HUDEP-2 (cell line): ENCODE measurements at regions not wholly inside any gene's neighbourhood (a gene's known extent, or its start where the extent isn't known, plus 50 kb on each side); places are given as distances from the start of the nearest gene placed in this dataset.

Experiments
- DNase-seq, 76 experiments: peaks; one replicate each; lab custom pipeline; 2025; ENCODE audit not compliant: unreplicated experiment in 76 of 76; lab: John Stamatoyannopoulos, UW

DNA sequence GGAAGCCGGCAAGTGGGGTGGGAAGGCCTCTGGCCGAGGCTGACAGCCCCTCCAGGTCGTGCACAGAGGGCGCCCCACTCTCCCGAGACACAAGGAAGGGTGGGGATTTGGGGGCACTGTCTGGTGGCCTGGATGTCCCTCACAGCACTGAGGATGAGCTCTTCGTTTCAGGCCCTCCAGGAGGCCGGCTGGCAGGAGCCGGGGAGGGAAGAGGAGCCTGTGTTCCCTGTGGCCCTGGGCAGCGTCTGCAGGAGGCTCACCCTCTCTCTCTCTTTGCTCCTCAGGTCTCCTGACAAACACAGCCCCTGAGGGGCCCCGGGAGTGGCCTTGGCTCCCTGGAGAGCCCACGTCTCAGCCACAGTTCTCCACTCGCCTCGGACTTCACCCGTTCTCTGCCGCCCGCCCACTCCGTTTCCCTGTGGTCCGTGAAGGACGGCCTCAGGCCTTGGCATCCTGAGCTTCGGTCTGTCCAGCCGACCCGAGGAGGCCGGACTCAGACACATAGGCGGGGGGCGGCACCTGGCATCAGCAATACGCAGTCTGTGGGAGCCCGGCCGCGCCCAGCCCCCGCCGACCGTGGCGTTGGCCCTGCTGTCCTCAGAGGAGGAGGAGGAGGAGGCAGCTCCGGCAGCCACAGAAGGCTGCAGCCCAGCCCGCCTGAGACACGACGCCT lies 1078.0 kb downstream of the BRD1 start:
- no peak for DNase-seq

DNA sequence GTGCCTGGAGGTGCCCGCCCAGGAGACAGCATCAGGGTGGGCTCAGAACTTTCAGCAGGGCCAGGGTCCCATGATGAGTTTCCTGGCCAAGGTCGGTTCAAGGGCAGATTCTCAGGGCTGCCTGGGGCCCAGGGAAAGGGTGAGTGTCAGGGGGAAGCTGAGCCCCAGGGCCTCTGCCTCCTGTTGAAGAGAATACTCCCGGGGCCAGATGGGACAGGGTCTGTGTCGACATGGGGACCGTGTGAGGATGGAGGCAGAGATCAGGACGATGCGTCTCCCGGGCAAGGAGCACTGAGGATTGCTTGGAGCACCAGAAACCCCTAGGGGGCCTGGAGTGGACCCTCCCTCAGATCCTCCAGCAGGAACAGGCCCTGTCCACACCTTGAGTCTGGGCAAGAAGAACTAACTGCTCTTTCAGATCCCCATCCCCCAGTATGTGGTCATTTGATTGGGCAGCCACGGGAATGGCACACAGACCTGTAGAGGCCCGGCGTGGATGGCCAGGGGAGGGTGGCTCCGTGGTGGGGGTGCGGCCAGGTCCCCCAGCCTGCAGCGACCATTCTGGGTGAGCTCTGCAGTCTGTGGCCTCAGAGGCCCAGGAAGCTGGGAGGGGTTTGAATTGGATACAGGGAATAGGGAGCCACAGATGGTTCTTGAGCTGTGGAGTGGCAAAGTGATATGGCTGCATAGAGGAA lies 1078.7 kb downstream of the BRD1 start:
- no peak for DNase-seq

DNA sequence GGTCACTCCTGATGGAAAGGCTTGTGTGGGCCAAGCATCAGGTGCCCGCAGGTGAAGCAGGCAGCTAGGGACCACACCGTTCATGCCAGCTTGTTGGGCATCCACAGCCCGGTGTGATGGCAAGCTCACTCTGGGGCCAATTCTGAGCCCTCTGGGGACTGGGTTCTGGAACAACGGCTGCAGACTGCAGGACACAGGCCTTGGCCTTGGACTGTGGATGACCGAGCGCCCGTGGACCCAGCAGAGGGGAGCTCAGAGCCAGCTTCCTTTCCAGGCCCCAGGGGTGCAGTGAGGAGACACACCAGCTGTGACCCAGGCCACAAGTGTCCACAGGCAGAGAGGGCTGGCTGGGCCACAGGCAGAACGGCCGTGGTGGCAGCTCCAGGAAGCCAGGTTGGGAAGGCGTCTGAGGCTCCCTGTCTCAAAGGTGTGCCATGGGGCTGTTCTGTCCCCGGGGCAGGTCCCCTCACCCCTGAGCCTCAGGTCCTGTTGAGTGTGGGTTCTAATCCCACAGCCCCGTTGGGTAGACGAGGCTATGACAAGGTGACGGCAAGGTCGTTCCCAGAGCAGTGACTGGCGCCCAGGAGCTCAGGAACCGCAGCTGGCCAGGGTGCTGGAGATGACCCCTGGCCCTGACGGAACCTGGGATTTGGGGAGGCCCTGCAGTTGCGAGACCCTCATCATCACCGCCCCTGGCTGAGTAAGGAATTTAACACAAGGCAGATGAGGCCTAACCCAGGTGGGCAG lies 1079.4 kb downstream of the BRD1 start:
- DNase-seq = no peak

DNA sequence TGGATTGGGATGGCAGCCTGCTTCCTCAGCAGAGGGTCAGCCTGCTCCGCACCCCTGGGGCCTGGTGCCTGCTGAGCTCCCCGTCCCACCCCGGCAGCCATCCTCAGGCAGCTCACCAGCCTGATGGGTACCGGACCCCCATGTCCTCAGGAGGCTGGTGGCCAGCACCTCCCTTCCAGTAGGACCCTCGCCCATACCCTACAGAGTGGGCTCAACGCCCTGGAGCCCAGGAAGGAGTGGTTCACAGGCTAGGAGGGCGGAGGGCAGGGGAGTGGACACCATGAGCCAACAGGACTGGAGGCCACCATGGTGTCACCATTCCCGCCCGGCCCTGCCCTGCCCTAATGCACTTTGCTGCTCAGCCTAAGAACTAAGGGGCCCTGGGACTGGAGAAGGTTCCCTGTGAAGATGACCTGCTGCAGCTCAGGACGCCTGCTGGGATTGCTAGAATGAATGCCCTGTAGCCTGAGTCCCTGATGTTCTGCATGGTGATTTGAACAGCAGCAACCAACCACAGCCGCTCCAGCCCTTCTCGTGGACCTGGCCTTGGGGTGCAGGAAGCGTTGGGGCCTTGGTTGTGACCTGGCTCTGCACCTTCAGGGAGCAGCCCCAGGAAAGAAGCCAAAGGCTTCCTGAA lies 1080.8 kb downstream of the BRD1 start:
- no peak for DNase-seq

DNA sequence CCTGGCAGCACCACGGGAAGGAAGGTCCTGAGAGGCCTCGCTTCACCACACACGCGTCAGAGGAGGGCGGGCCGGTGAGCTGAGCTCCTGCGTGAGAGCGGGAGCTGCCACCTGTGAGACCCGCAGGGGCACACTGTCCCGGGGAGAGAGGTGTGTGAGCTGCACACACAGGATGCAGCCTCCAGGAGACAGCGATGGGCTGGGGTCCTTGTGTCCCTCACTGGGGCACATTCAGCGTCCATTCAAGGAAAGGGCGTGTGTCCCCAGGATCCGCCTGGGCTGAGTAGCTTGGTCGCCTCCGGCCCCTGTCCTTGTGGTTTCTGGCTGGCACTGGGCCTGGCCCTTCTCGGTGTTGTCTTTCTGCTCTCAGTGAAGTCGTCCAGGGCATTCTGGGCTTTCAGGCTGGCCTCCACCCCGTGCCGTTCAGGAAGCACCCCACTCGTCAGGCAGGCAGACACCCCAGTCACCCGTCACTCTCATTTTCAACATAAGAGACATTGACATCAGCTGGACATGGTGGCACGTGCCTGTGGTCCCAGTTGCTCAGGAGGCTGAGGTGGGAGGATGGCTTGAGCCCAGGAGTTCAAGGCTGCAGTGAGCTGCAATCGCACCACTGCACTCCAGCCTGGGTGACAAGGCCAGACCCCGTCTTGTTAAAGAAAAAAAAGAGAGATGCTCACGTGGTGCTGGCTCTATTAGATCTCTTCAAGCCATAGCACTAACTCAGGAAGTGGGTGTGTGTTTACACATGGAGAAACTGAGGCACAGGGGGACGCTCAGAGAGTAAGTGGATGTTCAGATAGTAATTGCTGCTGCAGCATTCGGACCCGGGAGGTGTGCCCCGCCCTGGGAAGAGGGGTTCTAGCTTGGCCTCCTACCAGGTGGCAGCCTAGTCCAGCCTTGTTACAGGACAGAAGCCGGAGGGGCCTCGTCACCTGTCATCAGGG lies 1081.6 kb downstream of the BRD1 start:
- DNase-seq = no peak

DNA sequence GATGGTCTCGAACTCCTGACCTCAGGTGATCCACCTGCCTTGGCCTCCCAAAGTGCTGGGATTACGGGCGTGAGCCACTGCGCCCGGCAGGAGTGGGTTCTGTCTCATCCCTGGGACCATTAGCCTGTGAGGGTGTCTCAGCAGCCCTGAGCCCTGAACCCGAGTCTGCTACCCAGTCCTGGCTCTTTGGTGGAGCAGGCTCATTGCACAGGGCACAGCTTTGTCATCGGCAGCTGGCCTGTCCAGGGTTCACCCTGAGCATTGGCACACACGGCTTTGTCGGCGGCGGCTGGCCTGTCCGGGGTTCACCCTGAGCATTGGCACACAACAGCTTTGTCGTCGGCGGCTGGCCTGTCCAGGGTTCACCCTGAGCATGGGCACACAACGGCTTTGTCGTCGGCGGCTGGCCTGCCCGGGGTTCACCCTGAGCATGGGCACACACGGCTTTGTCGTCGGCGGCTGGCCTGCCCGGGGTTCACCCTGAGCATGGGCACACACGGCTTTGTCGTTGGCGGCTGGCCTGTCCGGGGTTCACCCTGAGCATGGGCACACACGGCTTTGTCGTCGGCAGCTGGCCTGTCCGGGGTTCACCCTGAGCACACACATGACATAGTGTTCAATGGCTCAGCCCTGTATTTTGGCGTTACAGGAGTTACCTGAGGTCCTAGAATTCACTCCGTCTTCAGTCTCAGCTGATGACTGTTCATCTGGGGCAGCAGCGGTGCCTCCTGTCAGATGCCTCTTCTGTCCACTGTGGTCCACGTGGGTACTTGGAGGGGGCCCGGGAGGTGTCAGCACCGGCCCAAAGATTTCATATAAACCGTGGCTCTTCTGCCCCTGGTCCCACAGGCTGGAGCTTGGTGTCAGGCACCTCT lies 1082.5 kb downstream of the BRD1 start:
- no peak for DNase-seq

DNA sequence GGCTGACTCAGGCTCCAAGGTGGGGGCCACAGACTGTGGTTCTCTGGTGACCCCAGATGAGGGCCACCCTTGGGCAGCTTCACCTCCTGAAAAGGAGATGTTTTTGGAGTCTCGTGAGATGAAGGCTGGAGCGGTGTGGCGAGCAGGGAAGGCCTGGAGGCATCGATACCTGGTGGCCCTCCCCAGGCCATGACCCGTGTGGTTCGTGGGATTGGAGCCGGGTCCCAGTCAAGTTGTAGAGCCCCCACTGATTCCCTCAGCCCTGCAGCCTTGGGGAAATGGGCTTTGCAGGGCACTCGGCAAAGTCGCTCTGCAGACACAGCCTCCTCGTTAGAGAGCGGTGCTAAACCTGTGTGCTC lies 1083.4 kb downstream of the BRD1 start:
- DNase-seq = no peak

DNA sequence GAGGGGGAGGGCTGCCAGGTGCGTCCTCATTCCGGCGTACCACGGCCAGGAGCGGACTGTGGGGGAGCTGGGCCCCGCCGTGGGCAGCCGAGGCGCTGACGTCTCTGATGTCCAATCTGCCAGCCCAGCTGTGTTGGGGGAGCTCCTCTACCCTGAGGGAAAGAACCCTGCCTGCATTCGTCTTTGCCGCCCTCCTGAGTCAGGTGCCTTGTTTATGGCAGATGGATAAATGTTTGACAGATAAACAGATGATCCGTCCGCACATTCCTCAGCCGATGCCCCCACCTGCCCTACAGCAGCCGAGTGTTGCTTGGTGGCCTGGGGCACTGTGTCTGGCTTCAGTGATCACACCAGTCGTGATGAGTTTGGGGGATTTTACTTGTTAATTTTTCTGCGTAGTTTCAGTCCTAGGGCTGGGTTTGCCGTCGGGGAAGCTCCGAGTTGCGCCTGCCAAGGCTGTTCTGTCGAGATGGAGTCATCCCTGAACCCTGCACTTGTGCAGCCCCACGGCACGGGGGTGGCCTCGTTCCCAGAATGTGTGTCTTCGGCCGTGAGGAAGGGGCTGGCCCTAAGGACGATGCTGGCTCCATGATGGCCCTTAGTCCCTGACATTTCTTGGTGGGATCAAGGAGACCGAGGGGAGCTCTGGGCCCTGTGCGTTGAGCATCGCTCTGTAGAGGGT lies 1083.9 kb downstream of the BRD1 start:
- no peak for DNase-seq

DNA sequence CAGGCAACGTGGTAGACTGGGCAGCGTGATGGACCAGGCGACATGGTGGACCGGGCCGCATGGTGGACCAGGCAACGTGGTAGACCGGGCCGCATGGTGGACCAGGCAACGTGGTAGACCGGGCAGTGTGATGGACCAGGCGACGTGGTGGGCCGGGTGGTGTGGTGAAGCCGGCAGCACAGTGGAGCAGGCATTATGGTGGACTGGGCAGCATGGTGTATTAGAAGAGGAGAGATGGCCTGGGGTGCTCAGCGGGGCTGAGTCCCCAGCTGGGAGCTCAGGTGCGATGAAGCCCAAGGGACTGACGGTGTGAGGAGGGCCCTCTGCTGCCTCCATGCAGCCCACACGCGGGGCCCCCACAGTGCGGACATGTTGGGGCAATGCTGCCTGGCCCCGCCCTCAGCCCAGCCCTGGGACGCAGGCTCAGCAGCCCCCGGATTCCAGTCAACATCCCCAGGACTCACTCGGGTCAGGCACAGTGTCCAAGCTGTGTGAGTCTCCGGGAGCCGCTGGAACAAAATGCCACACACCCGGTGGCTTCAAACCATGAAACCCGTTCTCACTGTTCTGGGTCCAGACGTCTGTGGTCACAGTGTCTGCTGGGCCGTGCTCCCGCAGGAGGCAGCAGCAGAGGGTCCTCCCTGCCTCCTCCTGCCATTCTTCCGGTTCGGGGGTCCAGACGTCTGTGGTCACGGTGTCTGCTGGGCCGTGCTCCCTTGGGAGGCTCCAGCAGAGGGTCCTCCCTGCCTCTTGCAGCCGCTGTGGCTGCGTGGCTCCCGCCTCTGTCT lies 1084.9 kb downstream of the BRD1 start:
- no peak for DNase-seq

DNA sequence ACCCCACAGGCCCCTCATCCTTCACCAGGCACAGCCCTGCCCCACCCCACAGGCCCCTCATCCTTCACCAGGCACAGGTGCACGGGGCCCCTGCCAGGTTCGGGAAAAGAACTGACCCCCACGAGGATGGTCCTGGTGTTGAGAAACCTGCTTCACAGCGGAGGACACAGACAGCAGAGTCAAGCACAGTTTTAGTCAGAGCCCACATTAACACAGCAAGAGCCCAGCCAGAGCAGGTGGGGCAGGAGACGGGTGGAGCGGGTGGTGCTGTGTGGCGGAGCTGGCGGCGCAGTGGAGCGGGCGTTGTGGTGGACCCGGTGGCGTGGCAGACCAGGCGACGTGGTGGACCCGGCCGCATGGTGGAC lies 1085.5 kb downstream of the BRD1 start:
- DNase-seq = no peak

DNA sequence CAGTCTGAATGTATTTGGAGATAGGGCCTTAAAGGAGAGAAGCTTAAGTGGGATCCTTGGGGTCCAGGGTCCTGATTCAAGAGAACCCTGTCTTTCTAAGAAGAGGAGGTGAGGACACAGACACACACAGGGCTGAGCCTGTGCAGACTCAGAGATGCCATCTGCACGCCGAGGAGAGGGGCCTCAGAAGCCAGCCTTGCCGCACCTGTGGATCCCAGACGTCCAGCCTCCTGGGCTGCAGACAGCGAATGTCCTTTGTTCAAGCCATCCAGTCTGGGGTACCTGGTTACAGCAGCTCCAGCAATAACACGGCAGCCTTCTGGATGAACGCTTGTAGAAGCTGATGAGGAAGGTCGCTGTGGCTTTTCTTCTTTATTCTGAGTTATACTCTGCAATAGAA lies 1086.1 kb downstream of the BRD1 start:
- no peak for DNase-seq

DNA sequence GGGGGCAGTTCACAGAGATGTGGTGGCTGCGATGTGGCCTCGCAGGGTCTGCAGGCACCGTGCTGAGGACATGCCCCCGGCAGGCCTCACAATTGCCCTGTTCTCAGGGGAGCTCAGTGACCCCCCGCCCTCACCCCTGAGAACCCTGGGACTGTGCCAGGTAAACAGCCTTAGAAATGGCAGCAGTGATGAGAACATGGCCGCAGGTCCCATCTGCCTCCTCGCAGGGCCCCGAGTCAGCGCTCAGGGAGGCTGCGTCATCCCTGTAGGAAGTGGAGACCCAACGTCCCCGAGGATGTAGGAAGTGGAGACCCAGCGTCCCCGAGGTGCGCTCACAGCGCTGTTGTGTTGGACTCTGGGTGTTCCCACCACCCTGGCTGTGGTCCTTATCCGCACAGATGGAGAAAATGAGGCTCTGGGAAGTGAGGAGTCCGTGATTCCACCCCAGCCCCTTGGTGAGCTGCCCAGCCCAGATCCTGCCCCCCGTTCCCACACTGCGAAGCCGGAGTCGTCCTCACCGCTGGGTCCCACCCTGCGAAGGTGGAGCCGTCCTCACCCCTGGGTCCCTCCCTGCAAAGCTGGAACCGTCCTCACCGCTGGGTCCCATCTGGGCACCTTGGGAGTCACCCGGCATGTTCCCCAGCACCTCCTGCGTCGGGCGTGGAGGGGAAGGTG lies 1086.8 kb downstream of the BRD1 start:
- no peak for DNase-seq

DNA sequence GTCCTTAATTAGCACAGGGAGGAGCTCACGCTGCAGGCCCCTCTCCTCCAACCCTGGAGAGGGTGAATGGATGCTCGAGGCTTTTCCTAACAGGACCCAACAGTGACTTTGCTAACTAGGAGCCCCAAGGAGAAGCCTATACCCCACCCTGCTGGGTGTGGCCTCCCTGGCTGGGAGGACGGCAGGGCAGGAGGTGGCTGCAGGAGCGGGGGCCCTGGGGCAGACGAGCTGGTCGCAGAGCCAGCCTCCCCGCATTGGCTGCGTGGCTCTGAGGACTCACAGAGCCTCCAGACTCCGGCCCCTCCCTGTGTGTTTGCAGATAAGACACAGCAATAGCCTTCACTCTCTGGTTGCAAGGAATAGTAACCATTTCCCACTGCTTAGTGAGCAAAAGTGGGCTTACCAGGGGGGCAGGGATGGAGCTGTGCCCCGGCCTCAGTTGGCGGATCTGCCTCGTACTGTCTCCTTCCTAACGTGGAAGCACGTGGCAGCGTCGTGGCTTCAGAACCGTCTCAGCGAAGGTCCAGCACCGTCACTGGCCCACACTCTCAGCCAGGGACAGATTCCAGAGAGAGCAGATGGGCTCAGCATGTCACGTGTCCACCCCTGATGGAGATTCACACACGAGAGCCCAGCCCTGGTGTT lies 1087.5 kb downstream of the BRD1 start:
- DNase-seq = no peak

DNA sequence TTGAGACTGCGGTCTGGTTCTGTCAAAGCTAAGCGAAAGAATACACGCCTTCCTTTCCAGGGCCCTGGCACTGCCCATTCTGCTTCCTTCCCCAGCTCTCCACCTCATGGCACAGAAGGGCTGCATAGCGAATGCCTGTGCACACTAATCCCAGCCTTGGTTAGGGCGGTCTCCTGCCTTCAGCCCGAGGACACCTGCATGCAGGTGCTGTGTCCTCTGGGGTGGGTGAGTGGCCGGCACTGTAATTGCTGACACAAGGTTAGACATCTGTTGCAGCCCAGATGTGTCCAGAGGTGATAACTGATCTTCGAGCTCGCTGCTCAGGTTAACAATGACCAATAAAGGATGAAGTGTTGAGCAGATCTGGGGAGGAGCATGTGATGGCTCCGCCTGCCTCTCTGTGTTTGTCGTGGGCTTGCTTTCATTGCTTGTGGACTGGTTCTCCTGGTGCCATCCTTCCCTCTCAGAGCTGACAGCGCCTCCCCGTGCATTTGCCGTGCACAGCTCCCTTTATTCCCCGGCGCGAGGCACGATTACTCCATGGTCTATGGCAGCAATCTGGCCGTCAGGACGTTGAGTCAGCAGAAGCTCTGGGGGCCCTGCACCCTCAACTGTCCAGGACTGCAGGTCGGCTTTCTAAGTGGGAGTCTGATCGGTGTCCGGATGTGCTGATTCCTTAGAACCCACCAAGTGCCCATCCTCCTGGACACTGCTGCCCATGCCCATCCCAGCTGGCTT lies 1088.2 kb downstream of the BRD1 start:
- no peak for DNase-seq

DNA sequence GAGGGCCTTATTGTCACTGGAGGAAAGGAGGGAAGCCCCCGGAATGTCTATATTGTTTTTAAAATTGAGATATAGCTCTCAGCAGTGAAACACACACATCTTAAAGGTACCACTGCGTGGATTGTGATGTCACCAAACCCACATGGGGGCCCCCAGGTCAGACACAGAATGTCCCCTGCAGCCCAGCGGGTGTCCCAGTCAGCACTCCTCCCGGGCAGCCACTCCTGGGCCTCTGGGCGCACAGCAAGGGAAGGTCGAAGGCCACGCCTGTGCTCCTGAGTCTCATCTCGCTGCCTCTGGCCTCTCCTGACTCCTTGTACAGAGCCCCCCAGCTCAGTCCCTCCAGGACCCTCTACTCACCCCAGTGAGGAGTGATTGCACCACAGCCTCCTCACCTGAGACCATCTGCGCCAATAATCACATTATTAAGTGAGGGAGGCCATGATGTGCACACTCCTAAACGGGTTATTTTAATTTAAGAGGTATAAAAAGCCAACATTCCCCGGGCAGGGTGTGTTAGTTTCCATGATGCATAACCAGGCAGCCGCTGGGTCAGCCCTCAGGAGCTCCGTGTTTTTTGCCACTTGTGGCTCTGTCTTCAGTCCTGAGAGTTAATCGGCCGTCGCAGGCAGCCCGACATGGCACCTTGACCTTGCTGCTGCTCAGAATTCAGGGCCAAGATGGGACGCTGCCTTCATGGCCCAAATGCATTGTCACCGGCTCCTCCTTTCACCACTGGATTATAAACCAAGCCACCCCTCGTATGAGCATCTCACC lies 1089.3 kb downstream of the BRD1 start:
- DNase-seq = no peak
